Mesendoderm (in vitro differentiated cells): ENCODE measurements at regions not wholly inside any gene's neighbourhood (a gene's known extent, or its start where the extent isn't known, plus 50 kb on each side); places are given as distances from the start of the nearest gene placed in this dataset.

Source experiments
- DNase-seq: peaks from one replicate; pipeline ENCODE4 v3.0.0; 2013
- H2AK5ac ChIP-seq: 2 replicates; pipeline ENCODE4 v1.6.1; 2013; ENCODE audit warnings: low read length, inconsistent platforms
- H2BK120ac ChIP-seq: 2 replicates; pipeline ENCODE4 v1.6.1; 2013; ENCODE audit warnings: low read depth, mild to moderate bottlenecking, low read length, moderate library complexity, mixed read lengths
- H2BK15ac ChIP-seq: replicated peaks from 2 replicates; pipeline ENCODE4 v1.6.1; 2013; ENCODE audit warnings: low read depth, mild to moderate bottlenecking, moderate library complexity
- H2BK5ac ChIP-seq: 2 replicates; pipeline ENCODE4 v1.6.1; 2013; ENCODE audit warnings: low read length, inconsistent platforms
- H3K18ac ChIP-seq: 2 replicates; pipeline ENCODE4 v1.6.1; 2013; ENCODE audit warnings: mild to moderate bottlenecking, low read length, mixed read lengths
- H3K23ac ChIP-seq: one replicate; pipeline ENCODE4 v1.6.1; 2013; ENCODE audit warnings: low read length
- H3K27ac ChIP-seq: 2 replicates; pipeline ENCODE4 v1.5.1; 2013; ENCODE audit warnings: low read depth, mild to moderate bottlenecking, inconsistent platforms, low read length, moderate library complexity
- H3K27me3 ChIP-seq: 2 replicates; pipeline ENCODE4 v1.6.1; 2013; ENCODE audit warnings: low read length, control low read depth, mild to moderate bottlenecking, inconsistent platforms; ENCODE audit not compliant: insufficient read depth, poor library complexity
- H3K36me3 ChIP-seq: 2 replicates; pipeline ENCODE4 v1.6.1; 2013; ENCODE audit warnings: low read length, inconsistent platforms; ENCODE audit not compliant: control insufficient read depth, insufficient read depth
- H3K4ac ChIP-seq: one replicate; pipeline ENCODE4 v1.6.1; 2013; ENCODE audit warnings: low read depth, mild to moderate bottlenecking, low read length, moderate library complexity
- H3K4me1 ChIP-seq: 2 replicates; pipeline ENCODE4 v1.6.1; 2013; ENCODE audit warnings: low read depth, low read length, inconsistent platforms; ENCODE audit not compliant: control insufficient read depth
- H3K4me2 ChIP-seq: 2 replicates; pipeline ENCODE4 v1.6.1; 2013; ENCODE audit warnings: low read length
- H3K4me3 ChIP-seq: 2 replicates; pipeline ENCODE4 v1.5.1; 2013; ENCODE audit warnings: mild to moderate bottlenecking, low read length
- H3K56ac ChIP-seq: one replicate; pipeline ENCODE4 v1.6.1; 2013; ENCODE audit warnings: low read length
- H3K79me1 ChIP-seq: 2 replicates; pipeline ENCODE4 v1.6.1; 2013; ENCODE audit warnings: low read length, inconsistent platforms
- H3K79me2 ChIP-seq: 2 replicates; pipeline ENCODE4 v1.6.1; 2013; ENCODE audit warnings: mild to moderate bottlenecking, low read length; ENCODE audit not compliant: control insufficient read depth, insufficient read depth
- H3K9ac ChIP-seq: 2 replicates; pipeline ENCODE4 v1.6.1; 2013; ENCODE audit warnings: low read length, inconsistent platforms
- H4K5ac ChIP-seq: one replicate; pipeline ENCODE4 v1.6.1; 2013; ENCODE audit warnings: low read length
- H4K8ac ChIP-seq: one replicate; pipeline ENCODE4 v1.6.1; 2013; ENCODE audit warnings: low read depth, mild to moderate bottlenecking, control low read depth, low read length, moderate library complexity
- WGBS: extraction: QIAGEN DNeasy Blood & Tissue Kit; methylation state at CpG from one replicate; pipeline ENCODE4 v1.1.7; 2013; ENCODE audit warnings: low lambda C conversion rate, missing lambda C conversion rate; ENCODE audit not compliant: insufficient coverage; ENCODE audit errors: extremely low coverage; 5-methylcytosine and 5-hydroxymethylcytosine counted together

DNA sequence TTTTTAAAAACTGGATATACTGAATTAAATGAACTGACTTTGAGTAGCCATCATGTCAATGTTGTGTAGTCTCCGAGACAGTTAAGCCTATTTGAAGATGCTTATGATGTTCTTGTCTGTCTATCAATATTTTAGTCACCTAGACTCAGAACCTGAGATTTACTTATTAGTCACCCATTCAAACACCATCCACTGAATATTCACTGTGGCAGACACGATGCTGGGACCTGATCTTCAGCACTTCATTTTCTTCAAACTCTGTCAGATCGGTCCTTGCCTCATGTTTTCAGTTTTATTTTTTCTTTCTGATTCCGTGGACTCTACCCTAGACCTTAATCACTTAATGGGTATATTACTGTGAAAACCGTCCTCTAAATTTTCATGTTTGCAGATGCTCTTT, 123.7 kb upstream of the MCHR2 start:
- Histone ChIP-seq H3K9ac (no peak overlapping the region), H2BK5ac (no peak overlapping the region), H3K4me2 (no peak overlapping the region), H3K79me1 (no peaks in the 10 kb centered on the region), H2BK15ac (no peak overlapping the region), H3K79me2 (no peaks in the 10 kb centered on the region), H3K23ac (no peak overlapping the region), H4K5ac (no peak overlapping the region), H3K36me3 (no peaks in the 10 kb centered on the region), H3K4me1 (no peaks in the 10 kb centered on the region), H4K8ac (no peak overlapping the region), H3K27me3 (no peaks in the 10 kb centered on the region), H3K27ac (no peak overlapping the region), H3K4ac (no peak overlapping the region), H3K4me3 (no peak overlapping the region), H2AK5ac (no peak overlapping the region), H3K18ac (no peak overlapping the region), H3K56ac (no peak overlapping the region), H2BK120ac (no peak overlapping the region)
- no CpG with 5 or more reads among the region's 5 CpGs for WGBS
- no peak for DNase-seq

DNA sequence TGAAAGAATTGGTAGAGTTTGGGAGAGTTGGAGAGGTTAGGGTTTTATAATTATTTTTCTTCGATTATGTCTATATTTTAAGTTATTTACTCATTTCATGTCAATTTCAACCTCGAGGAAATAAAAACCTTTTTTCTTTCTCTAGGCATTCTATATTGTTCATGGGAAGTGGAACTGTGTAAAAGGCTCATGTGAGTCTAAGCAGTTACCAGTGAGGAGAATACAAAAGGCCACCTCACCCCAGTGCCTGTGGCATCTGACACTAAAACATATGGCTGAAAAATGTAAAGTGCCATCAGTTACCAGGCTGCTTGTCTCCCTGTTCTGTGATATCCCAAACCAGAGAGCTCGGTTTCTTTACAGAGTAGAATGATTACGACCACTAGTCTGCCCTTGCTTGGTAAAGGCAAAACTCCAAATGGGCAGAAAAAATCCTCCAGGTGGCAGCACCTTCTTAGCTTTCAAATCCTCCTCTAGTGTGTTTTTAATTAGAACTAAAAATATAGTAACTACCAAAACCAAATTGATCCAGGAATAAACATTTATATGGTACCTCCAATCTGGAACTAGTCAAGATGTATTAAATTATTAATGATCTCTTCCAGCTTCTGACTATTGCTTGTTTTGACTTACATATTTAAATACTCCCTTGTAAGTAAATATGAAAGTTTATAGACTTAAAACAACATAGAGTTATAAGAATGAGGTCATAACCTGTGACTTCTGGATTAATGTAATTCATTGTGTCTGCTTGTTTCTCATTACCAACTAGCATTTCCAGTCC, 122.6 kb upstream of the MCHR2 start:
- Histone ChIP-seq H3K56ac (no peak overlapping the region), H3K4ac (no peak overlapping the region), H3K9ac (no peak overlapping the region), H3K4me3 (no peak overlapping the region), H2BK120ac (no peak overlapping the region), H3K4me1 (no peaks in the 10 kb centered on the region), H3K4me2 (no peak overlapping the region), H2BK5ac (no peak overlapping the region), H3K36me3 (no peaks in the 10 kb centered on the region), H3K79me1 (no peaks in the 10 kb centered on the region), H3K23ac (no peak overlapping the region), H3K18ac (no peak overlapping the region), H4K8ac (peak overlapping the region; percentile 39), H2AK5ac (no peak overlapping the region), H3K27ac (no peak overlapping the region), H3K79me2 (no peaks in the 10 kb centered on the region), H3K27me3 (no peaks in the 10 kb centered on the region), H4K5ac (no peak overlapping the region), H2BK15ac (no peak overlapping the region)
- no CpG with 5 or more reads among the region's 4 CpGs for WGBS
- peak; percentile 85 for DNase-seq

DNA sequence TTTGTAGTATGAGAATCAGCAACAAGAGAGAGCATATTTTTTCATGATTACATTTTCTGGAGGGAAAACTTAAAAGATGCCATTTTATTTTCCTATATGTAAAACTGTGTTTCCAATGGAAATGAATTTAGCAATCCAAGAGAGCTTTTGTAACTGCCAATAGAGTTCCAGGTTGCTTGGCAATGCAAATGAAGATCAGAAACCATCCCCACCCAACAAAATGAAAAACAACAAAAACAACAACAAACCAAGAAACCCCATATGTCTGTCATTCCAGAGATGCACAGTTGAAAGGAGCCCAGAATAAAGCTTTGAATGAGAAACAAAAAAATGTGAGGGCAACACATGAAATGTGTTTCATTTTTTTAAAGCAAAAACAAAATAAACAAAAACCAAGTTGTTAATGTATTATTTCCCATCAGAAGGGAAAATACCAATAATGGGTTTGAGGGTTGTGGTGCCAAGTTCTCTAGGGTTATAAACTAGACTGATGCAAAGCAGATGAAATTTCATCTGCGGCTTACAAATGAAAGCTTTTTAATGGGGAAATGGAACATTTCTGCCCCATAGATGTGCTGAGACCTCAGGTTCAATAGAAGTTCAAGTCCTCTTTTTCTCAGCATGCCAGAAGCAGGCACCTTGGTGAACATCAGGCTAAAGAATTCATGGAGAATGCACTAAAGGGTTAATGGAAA, 121.5 kb upstream of the MCHR2 start:
- Histone ChIP-seq H3K27me3 (no peaks in the 10 kb centered on the region), H3K23ac (no peak overlapping the region), H3K79me2 (no peaks in the 10 kb centered on the region), H2BK15ac (no peak overlapping the region), H3K4ac (no peak overlapping the region), H3K4me3 (no peak overlapping the region), H2AK5ac (no peak overlapping the region), H3K18ac (no peak overlapping the region), H4K8ac (no peak overlapping the region), H3K4me1 (no peaks in the 10 kb centered on the region), H3K27ac (no peak overlapping the region), H2BK5ac (no peak overlapping the region), H3K9ac (no peak overlapping the region), H3K4me2 (no peak overlapping the region), H3K36me3 (no peaks in the 10 kb centered on the region), H3K79me1 (no peaks in the 10 kb centered on the region), H3K56ac (no peak overlapping the region), H2BK120ac (no peak overlapping the region), H4K5ac (no peak overlapping the region)
- no CpG with 5 or more reads among the region's 1 CpG for WGBS
- no peak for DNase-seq

DNA sequence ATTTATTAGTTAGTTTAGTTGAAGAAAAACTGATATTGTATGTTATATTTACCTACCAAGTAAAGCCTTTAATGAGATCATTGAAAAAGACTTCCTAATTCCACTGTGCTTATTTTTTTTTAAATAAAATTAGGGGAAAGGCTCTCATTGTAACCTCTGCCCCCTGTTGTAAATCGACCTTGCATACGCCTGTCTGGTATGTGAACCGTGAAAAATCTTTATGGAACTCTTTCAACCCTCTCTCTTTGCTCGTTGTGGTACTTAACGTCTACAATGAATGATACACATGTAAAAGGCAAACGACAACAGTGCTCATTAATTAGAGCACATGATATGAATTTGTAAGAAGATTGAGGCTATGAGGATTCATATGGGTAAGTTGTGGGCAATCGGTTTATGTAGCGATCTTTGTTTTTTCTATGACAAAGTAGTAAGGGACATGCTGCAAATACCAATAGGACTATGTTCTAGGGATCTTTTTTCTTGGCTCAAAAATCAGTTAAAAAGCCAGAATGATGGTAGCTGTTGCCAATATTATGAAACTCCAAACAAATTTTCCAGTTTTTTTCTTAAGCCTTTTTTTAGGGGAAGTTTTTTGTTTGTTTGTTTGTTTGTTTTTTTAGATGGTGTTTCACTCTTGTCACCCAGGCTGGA, 119.0 kb upstream of the MCHR2 start:
- no CpG with 5 or more reads among the region's 8 CpGs for WGBS
- Histone ChIP-seq H3K56ac (no peak overlapping the region), H3K4me2 (no peak overlapping the region), H2AK5ac (no peak overlapping the region), H3K27me3 (no peaks in the 10 kb centered on the region), H3K18ac (no peak overlapping the region), H3K4me1 (no peaks in the 10 kb centered on the region), H3K4ac (no peak overlapping the region), H3K9ac (no peak overlapping the region), H3K36me3 (no peaks in the 10 kb centered on the region), H3K79me1 (no peaks in the 10 kb centered on the region), H4K8ac (no peak overlapping the region), H3K27ac (no peak overlapping the region), H4K5ac (no peak overlapping the region), H2BK5ac (no peak overlapping the region), H3K4me3 (no peak overlapping the region), H2BK15ac (no peak overlapping the region), H3K79me2 (no peaks in the 10 kb centered on the region), H3K23ac (no peak overlapping the region), H2BK120ac (no peak overlapping the region)
- DNase-seq: no peak

DNA sequence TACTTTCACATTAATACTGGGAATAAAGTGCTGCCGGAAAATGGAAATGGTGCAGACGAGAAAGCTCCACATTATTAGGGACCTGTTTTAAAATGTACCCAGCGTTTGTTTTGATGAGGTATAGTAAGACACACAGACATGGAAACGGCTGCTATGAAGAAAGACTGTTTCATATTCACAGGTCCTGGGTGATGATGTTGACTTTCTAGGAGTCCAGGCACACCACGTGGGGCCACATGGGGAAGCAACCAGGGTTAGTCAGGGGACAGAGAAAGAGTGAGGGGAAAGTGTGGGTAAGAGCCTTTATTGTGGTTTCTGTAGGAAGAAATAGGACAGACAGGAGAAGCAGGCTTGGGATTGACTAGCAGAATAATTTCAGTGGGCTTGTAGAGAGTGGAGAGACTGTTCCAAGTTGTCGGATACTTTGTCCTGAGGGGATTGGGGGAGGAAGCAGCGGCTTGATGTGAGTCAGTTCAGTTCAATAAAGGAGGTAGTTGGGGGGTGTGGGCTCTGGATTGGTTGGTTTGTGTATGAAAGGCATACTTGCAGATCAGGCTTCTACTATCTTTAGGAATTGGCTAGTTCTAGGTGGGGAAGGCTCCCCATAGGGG, 112.0 kb upstream of the MCHR2 start:
- H4K8ac ChIP-seq: no peak overlapping the region
- no peaks in the 10 kb centered on the region for H3K79me2 ChIP-seq
- no peak overlapping the region for H2AK5ac ChIP-seq
- no peak overlapping the region for H3K9ac ChIP-seq
- no peak overlapping the region for H2BK120ac ChIP-seq
- H3K4me1 ChIP-seq: no peaks in the 10 kb centered on the region
- no peak overlapping the region for H3K56ac ChIP-seq
- WGBS: no CpG with 5 or more reads among the region's 7 CpGs
- no peaks in the 10 kb centered on the region for H3K27me3 ChIP-seq
- no peak overlapping the region for H3K4ac ChIP-seq
- H4K5ac ChIP-seq: no peak overlapping the region
- no peaks in the 10 kb centered on the region for H3K36me3 ChIP-seq
- no peak overlapping the region for H2BK15ac ChIP-seq
- H3K23ac ChIP-seq: no peak overlapping the region
- no peak overlapping the region for H3K18ac ChIP-seq
- no peak overlapping the region for H3K4me2 ChIP-seq
- H2BK5ac ChIP-seq: no peak overlapping the region
- H3K27ac ChIP-seq: no peak overlapping the region
- peak; percentile 8 for DNase-seq
- no peaks in the 10 kb centered on the region for H3K79me1 ChIP-seq
- no peak overlapping the region for H3K4me3 ChIP-seq
